GM12872 (cell line): ENCODE measurements at regions not wholly inside any gene's neighbourhood (a gene's known extent, or its start where the extent isn't known, plus 50 kb on each side); places are given as distances from the start of the nearest gene placed in this dataset.

ENCODE experiments used
- CTCF ChIP-seq: IDR thresholded peaks from 3 replicates; pipeline ENCODE4 v1.5.1; 2011; ENCODE audit warnings: low read depth, mild to moderate bottlenecking, low read length, moderate library complexity; ENCODE audit not compliant: insufficient read depth

GRCh38 chr10:5587151-5588079 is 62.7 kb downstream of the CALML3 start:
- no peak for TF ChIP-seq CTCF

- TF ChIP-seq CTCF, result no peak
These were observed 63.3 kb downstream of the CALML3 start for GRCh38 chr10:5588080-5588453.

GRCh38 chr10:5588603-5589002 is 63.8 kb downstream of the CALML3 start:
- TF ChIP-seq CTCF, result no peak
